Mesodermal cell (in vitro differentiated cells): ENCODE measurements at regions not wholly inside any gene's neighbourhood (a gene's known extent, or its start where the extent isn't known, plus 50 kb on each side); places are given as distances from the start of the nearest gene placed in this dataset.

ENCODE experiments used
- H3K27ac ChIP-seq: 2 replicates; pipeline ENCODE4 v1.7.0; 2013; ENCODE audit warnings: mild to moderate bottlenecking, low read depth, low read length, moderate library complexity; ENCODE audit not compliant: severe bottlenecking
- H3K36me3 ChIP-seq: 2 replicates; pipeline ENCODE4 v1.7.1; 2013; ENCODE audit warnings: mild to moderate bottlenecking, low read length, moderate library complexity; ENCODE audit not compliant: control insufficient read depth, insufficient read depth
- H3K4me1 ChIP-seq: one replicate; pipeline ENCODE4 v1.7.1; 2013; ENCODE audit warnings: mild to moderate bottlenecking, low read length; ENCODE audit not compliant: insufficient read depth, control insufficient read depth, poor library complexity, severe bottlenecking
- H3K4me3 ChIP-seq: 2 replicates; pipeline ENCODE4 v1.7.0; 2013; ENCODE audit warnings: low read length, control low read depth, mild to moderate bottlenecking; ENCODE audit not compliant: insufficient read depth, poor library complexity, severe bottlenecking; ENCODE audit errors: extremely low read depth
- H3K9me3 ChIP-seq: 2 replicates; pipeline ENCODE4 v1.7.1; 2013; ENCODE audit warnings: mild to moderate bottlenecking, low read length, moderate library complexity; ENCODE audit not compliant: control insufficient read depth
- WGBS, 2 experiments: methylation state at CpG; one replicate each; pipeline ENCODE4 v1.1.5; 2013; ENCODE audit warnings: missing lambda C conversion rate in 2 of 2; ENCODE audit not compliant: insufficient coverage in 2 of 2; 5-methylcytosine and 5-hydroxymethylcytosine counted together

GRCh38 chr4:159498446-159499115 lies 395.7 kb downstream of the RAPGEF2 start:
- H3K4me3 ChIP-seq: no peak overlapping the region
- H3K9me3 ChIP-seq: no peaks in the 10 kb centered on the region
- no peaks in the 10 kb centered on the region for H3K36me3 ChIP-seq
- WGBS, 2 experiments: 89 to 90% methylated on average over 2 to 3 of the region's 5 CpGs
- no peak overlapping the region for H3K27ac ChIP-seq
- H3K4me1 ChIP-seq: no peaks in the 10 kb centered on the region

DNA sequence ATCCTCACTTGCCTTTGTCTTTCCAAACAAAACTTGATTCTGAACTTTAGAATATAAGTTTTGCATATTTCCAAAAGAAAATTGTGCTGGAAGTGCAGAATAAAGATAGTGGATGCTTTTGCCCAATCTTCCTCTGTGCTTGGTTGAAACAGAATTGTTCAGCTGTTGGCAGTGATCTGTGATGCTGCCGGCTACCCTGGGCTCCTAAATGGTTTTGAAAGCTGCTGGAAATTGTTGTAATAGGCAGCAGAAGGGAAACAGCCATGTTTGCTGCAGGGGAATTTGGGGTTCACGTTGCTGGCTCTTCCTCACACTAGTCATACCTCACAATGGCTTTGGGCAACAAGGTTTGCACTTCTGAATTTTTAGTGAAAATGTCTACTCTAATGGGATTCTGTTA lies 398.0 kb downstream of the RAPGEF2 start:
- H3K27ac ChIP-seq: no peak overlapping the region
- 86% methylated on average over 1 of the region's 2 CpGs; no CpG with 5 or more reads in 1 of the 2 experiments for WGBS, 2 experiments
- H3K4me3 ChIP-seq: no peak overlapping the region
- H3K9me3 ChIP-seq: no peaks in the 10 kb centered on the region
- H3K36me3 ChIP-seq: no peaks in the 10 kb centered on the region
- H3K4me1 ChIP-seq: peaks cover 8% of the 10 kb centered on the region

GRCh38 chr4:159503236-159504008 lies 400.5 kb downstream of the RAPGEF2 start:
- Histone ChIP-seq H3K4me1 (peaks cover 8% of the 10 kb centered on the region), H3K4me3 (no peak overlapping the region), H3K36me3 (no peaks in the 10 kb centered on the region), H3K27ac (no peak overlapping the region), H3K9me3 (no peaks in the 10 kb centered on the region)
- WGBS, 2 experiments: 24 to 45% methylated on average over 8 to 11 of the region's 14 CpGs

DNA sequence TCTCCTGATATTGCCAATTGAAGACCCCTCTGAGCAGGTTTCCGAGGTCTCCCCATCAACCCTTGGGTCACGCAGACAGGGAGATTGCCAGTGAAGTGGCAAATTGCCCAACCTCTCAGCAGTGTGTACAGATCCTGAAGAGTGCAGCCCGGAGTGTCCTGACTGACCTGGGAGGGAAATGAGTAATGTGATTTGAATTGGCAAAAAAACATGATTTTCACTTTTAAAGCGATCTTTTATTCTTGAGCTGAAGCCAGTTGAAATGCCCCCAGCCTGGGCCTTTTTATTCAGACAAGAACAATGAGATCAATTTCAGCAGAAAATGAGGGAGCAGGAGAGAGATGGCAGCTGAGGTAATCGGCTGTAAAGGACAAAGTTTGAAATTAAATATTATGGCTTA lies 401.8 kb downstream of the RAPGEF2 start:
- 80 to 95% methylated on average over 3 to 4 of the region's 5 CpGs for WGBS, 2 experiments
- Histone ChIP-seq H3K9me3 (no peaks in the 10 kb centered on the region), H3K27ac (no peak overlapping the region), H3K4me1 (peaks cover 8% of the 10 kb centered on the region), H3K4me3 (no peak overlapping the region), H3K36me3 (no peaks in the 10 kb centered on the region)

DNA sequence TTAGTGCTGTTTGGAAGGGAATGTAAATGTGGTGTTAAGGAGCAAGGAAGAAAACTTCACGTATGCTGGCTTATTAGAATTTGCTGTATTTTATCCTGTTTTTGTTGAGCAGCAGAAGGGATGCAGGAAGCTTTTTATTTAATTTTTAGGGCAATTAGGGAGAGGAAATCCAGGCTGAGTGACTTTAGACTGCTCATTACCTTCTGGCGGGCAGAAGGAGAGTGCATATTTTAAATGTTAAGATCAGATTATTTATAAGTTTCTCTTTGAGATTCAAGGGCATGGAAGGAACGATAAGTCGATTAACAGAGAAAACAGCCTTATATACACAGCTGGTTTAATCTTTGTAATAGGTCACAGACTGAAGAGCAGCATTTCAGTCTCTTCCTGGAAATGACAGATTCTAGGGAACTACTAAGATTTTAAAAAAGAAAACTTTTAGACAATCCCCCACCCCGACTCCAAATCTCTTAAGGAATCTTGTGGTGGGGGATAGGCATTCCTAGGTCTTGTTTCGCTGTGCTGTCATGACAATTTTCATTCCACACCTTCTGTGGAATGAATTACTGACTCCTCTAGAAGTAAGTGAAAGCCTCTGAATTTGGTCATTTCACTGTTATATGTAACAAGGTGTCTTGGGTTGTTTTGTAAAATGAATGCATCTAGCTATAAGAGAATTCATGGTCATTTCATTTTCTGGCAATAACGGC lies 402.5 kb downstream of the RAPGEF2 start:
- no peaks in the 10 kb centered on the region for H3K36me3 ChIP-seq
- 79 to 88% methylated on average over 1 to 3 of the region's 7 CpGs for WGBS, 2 experiments
- H3K9me3 ChIP-seq: no peaks in the 10 kb centered on the region
- H3K4me3 ChIP-seq: no peak overlapping the region
- peaks cover 8% of the 10 kb centered on the region for H3K4me1 ChIP-seq
- no peak overlapping the region for H3K27ac ChIP-seq

DNA sequence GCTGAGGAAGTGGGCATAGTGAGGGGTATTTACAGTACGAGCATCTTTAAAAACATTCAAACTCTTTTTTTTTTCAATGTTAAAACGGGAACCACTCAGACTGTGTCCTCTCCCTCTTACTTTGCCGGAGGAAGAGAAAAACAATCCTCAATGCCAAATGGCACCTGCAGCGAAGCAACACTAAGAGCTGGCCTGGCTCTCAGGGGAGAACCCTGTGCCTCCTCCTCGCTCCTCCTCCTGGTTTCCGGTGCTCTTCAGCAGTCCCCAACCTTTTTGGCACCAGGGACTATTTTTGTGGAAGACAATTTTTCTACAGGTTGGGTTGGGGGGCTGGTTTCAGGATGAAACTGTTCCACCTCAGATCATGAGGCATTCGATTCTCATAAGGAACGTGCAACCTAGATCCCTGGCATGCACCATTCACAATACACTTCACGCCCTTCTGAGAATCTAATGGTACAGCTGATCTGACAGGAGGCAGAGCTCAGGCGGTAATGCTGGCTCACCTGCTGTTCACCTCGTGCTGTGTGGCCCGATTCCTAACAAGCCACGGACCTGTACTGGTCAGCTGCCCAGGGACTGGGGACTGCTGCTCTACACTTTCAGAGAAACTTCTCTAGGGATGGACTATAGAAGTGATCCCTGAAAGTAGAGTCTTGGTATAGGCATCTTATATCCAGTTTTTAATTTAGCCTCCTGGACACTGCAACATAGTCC lies 404.1 kb downstream of the RAPGEF2 start:
- H3K9me3 ChIP-seq: no peaks in the 10 kb centered on the region
- no peak overlapping the region for H3K4me3 ChIP-seq
- H3K27ac ChIP-seq: no peak overlapping the region
- no peaks in the 10 kb centered on the region for H3K36me3 ChIP-seq
- peaks cover 8% of the 10 kb centered on the region for H3K4me1 ChIP-seq
- 88 to 89% methylated on average over 8 to 10 of the region's 13 CpGs for WGBS, 2 experiments

GRCh38 chr4:159508917-159509500 lies 406.1 kb downstream of the RAPGEF2 start:
- H3K4me1 ChIP-seq: peaks cover 8% of the 10 kb centered on the region
- 92 to 100% methylated on average over 1 to 3 of the region's 6 CpGs for WGBS, 2 experiments
- H3K27ac ChIP-seq: no peak overlapping the region
- no peaks in the 10 kb centered on the region for H3K9me3 ChIP-seq
- H3K4me3 ChIP-seq: no peak overlapping the region
- H3K36me3 ChIP-seq: no peaks in the 10 kb centered on the region

DNA sequence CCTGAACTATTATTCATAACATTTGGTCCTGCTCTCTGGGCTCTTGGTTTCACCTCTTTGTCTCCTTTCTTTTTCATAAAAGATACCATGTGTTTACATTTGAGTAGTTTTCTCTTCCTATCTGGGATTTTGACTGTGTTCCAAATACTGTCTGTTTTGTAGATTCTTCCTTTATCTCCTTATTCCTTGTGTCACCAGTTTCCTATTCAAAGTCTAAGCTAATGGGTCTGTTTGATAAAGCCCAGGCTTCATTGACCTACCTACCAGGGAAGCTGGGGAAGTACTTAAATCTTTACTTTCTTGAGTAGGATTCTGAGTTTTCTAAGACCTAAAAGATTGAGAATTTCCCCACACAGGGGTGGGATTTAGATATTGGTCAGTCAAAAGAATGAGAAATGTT lies 409.5 kb downstream of the RAPGEF2 start:
- H3K9me3 ChIP-seq: no peaks in the 10 kb centered on the region
- H3K4me3 ChIP-seq: no peak overlapping the region
- H3K4me1 ChIP-seq: no peaks in the 10 kb centered on the region
- H3K27ac ChIP-seq: no peak overlapping the region
- no peaks in the 10 kb centered on the region for H3K36me3 ChIP-seq

- no peak overlapping the region for H3K27ac ChIP-seq
- no peak overlapping the region for H3K4me3 ChIP-seq
- no peaks in the 10 kb centered on the region for H3K9me3 ChIP-seq
- no peaks in the 10 kb centered on the region for H3K4me1 ChIP-seq
- H3K36me3 ChIP-seq: no peaks in the 10 kb centered on the region
- 80% methylated on average over 1 of the region's 2 CpGs; no CpG with 5 or more reads in 1 of the 2 experiments for WGBS, 2 experiments
Observed at GRCh38 chr4:159515314-159516025, 412.6 kb downstream of the RAPGEF2 start.
